ENCODE measurements at regions not wholly inside any gene's neighbourhood (a gene's known extent, or its start where the extent isn't known, plus 50 kb on each side); places are given as distances from the start of the nearest gene placed in this dataset.

- no peak for DNase-seq (ENCODE audit: low spot score)
Measured at GRCh38 chr6:167674486-167674885, 152.2 kb upstream of the AFDN start.

GRCh38 chr6:167676000-167676665 lies 150.6 kb upstream of the AFDN start:
- no peak for DNase-seq (ENCODE audit: low spot score)

- no peak for DNase-seq (ENCODE audit: low spot score)
Measured at GRCh38 chr6:167676666-167677421, 149.9 kb upstream of the AFDN start.

- DNase-seq (ENCODE audit: low spot score) = no peak
Measured at GRCh38 chr6:167677422-167677789, 149.3 kb upstream of the AFDN start.

- no peak for DNase-seq (ENCODE audit: low spot score)
Measured at GRCh38 chr6:167678102-167679101, 148.3 kb upstream of the AFDN start.

- DNase-seq (ENCODE audit: low spot score) = no peak
Measured at GRCh38 chr6:167679122-167679736, 147.5 kb upstream of the AFDN start.

- no peak for DNase-seq (ENCODE audit: low spot score)
Measured at GRCh38 chr6:167679790-167680604, 146.7 kb upstream of the AFDN start.

GRCh38 chr6:167680605-167681149 lies 146.0 kb upstream of the AFDN start:
- DNase-seq (ENCODE audit: low spot score) = no peak

GRCh38 chr6:167682125-167682524 lies 144.6 kb upstream of the AFDN start:
- no peak for DNase-seq (ENCODE audit: low spot score)

- no peak for DNase-seq (ENCODE audit: low spot score)
Measured at GRCh38 chr6:167682546-167683027, 144.1 kb upstream of the AFDN start.

GRCh38 chr6:167683028-167683862 lies 143.5 kb upstream of the AFDN start:
- no peak for DNase-seq (ENCODE audit: low spot score)

GRCh38 chr6:167684276-167685104 lies 142.2 kb upstream of the AFDN start:
- no peak for DNase-seq (ENCODE audit: low spot score)

GRCh38 chr6:167685654-167686053 lies 141.1 kb upstream of the AFDN start:
- DNase-seq (ENCODE audit: low spot score) = no peak

- DNase-seq (ENCODE audit: low spot score) = no peak
Measured at GRCh38 chr6:167686204-167686893, 140.4 kb upstream of the AFDN start.

GRCh38 chr6:167687116-167687725 lies 139.5 kb upstream of the AFDN start:
- no peak for DNase-seq (ENCODE audit: low spot score)

- DNase-seq (ENCODE audit: low spot score) = no peak
Measured at GRCh38 chr6:167688123-167688522, 138.6 kb upstream of the AFDN start.

GRCh38 chr6:167689278-167689677 lies 137.4 kb upstream of the AFDN start:
- DNase-seq (ENCODE audit: low spot score) = no peak
